ENCODE measurements at regions not wholly inside any gene's neighbourhood (a gene's known extent, or its start where the extent isn't known, plus 50 kb on each side); places are given as distances from the start of the nearest gene placed in this dataset.

DNA sequence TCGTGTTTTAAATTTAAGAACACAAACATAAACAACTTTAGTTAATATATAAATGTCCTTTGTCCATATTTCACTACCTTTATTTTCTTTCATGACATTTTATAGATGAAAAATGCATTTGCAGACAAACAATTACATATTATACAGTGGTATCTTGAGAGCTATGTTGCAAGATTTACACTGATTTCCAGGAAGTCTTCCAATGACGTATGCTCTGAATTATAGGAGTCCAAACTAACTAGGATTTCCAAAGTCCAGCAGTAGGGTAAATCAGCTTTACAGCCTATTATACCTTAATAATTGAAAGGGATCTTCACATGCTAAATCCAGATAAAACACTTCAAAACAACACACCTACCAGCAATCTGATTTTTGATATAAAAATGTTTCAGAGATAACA, 69.4 kb downstream of the HYCC1 start:
- Histone ChIP-seq H2AFZ (no peak overlapping the region), H3K9ac (no peak overlapping the region), H3K9me3 (ENCODE audit: low read depth) (no peaks in the 10 kb centered on the region), H3K4me2 (ENCODE audit: unreplicated experiment) (no peak overlapping the region), H4K20me1 (ENCODE audit: insufficient read depth) (no peaks in the 10 kb centered on the region), H3K27me3 (replicated peaks; ENCODE audit: insufficient read depth) (no peaks in the 10 kb centered on the region), H3K4me3 (no peak overlapping the region), H3K4me1 (ENCODE audit: insufficient read depth) (0 out of 2 replicates have a peak, but pooled peaks cover 2% of the 10 kb centered on the region), H3K36me3 (ENCODE audit: low read depth) (peaks cover 38% of the 10 kb centered on the region), H3K27ac (no peak overlapping the region), H3K9me2 (ENCODE audit: insufficient read depth) (no peaks in the 10 kb centered on the region), H3F3A (ENCODE audit: insufficient read depth) (0 out of 2 replicates have a peak, but pooled peaks cover 11% of the 10 kb centered on the region), H3K79me2 (ENCODE audit: insufficient read depth) (no peaks in the 10 kb centered on the region; the same call in 1 of the 2 replicates)
- in situ Hi-C loops (cut with MboI), result no loop called here
- no peak for TF ChIP-seq EZH2 (IDR thresholded peaks at IDR 0.05; ENCODE audit: insufficient read depth, poor library complexity, severe bottlenecking)
- WGBS, 2 experiments (ENCODE audit: low coverage in 1 of 2, low lambda C conversion rate in 2 of 2, missing lambda C conversion rate in 2 of 2), result 44 to 45% methylated on average over 2 of the region's 2 CpGs
- peak; percentile 58 for DNase-seq

- no peak overlapping the region for H2AFZ ChIP-seq
- H3K9ac ChIP-seq, result no peak overlapping the region
- no peak overlapping the region for H3K4me3 ChIP-seq
- in situ Hi-C loops (cut with MboI), result no loop called here
- no peaks in the 10 kb centered on the region for H3K9me2 ChIP-seq (ENCODE audit: insufficient read depth)
- 0 out of 2 replicates have a peak, but pooled peaks cover 2% of the 10 kb centered on the region for H3K4me1 ChIP-seq (ENCODE audit: insufficient read depth)
- H3F3A ChIP-seq (ENCODE audit: insufficient read depth), result 0 out of 2 replicates have a peak, but pooled peaks cover 11% of the 10 kb centered on the region
- H3K36me3 ChIP-seq (ENCODE audit: low read depth), result peaks cover 37% of the 10 kb centered on the region
- WGBS, 2 experiments (ENCODE audit: low coverage in 1 of 2, low lambda C conversion rate in 2 of 2, missing lambda C conversion rate in 2 of 2), result 70 to 73% methylated on average over 6 of the region's 6 CpGs
- no peaks in the 10 kb centered on the region for H3K27me3 ChIP-seq (replicated peaks; ENCODE audit: insufficient read depth)
- H3K79me2 ChIP-seq (ENCODE audit: insufficient read depth), result no peaks in the 10 kb centered on the region
- H3K27ac ChIP-seq, result no peak overlapping the region
- TF ChIP-seq EZH2 (IDR thresholded peaks at IDR 0.05; ENCODE audit: insufficient read depth, poor library complexity, severe bottlenecking), result no peak
- no peak for TF ChIP-seq EZH2phosphoT487 (IDR thresholded peaks at IDR 0.05; ENCODE audit: insufficient read depth, low read depth)
- peak; percentile 60 for DNase-seq
- no peaks in the 10 kb centered on the region for H4K20me1 ChIP-seq (ENCODE audit: insufficient read depth)
- H3K4me2 ChIP-seq (ENCODE audit: unreplicated experiment), result no peak overlapping the region
- H3K9me3 ChIP-seq (ENCODE audit: low read depth), result no peaks in the 10 kb centered on the region
These were observed 69.9 kb downstream of the HYCC1 start for GRCh38 chr7:22944022-22944421.

- Histone ChIP-seq H4K20me1 (ENCODE audit: insufficient read depth) (no peaks in the 10 kb centered on the region; the same call in 1 of the 2 replicates), H3K4me3 (no peak overlapping the region), H3K4me2 (ENCODE audit: unreplicated experiment) (no peak overlapping the region), H3K9me2 (ENCODE audit: insufficient read depth) (no peaks in the 10 kb centered on the region), H3K4me1 (ENCODE audit: insufficient read depth) (0 out of 2 replicates have a peak, but pooled peaks cover 2% of the 10 kb centered on the region), H3K9ac (no peak overlapping the region), H2AFZ (no peak overlapping the region), H3K36me3 (ENCODE audit: low read depth) (peaks cover 32% of the 10 kb centered on the region), H3K9me3 (ENCODE audit: low read depth) (no peaks in the 10 kb centered on the region), H3K27ac (no peak overlapping the region), H3F3A (ENCODE audit: insufficient read depth) (peaks cover 14% of the 10 kb centered on the region; the same call in 1 of the 2 replicates), H3K79me2 (ENCODE audit: insufficient read depth) (no peaks in the 10 kb centered on the region), H3K27me3 (replicated peaks; ENCODE audit: insufficient read depth) (no peaks in the 10 kb centered on the region)
- DNase-seq, result no peak
- in situ Hi-C loops (cut with MboI), result no loop called here
- no peak for TF ChIP-seq EZH2phosphoT487 (IDR thresholded peaks at IDR 0.05; ENCODE audit: insufficient read depth, low read depth)
- no peak for TF ChIP-seq EZH2 (IDR thresholded peaks at IDR 0.05; ENCODE audit: insufficient read depth, poor library complexity, severe bottlenecking)
- 79 to 82% methylated on average over 2 of the region's 2 CpGs for WGBS, 2 experiments (ENCODE audit: low coverage in 1 of 2, low lambda C conversion rate in 2 of 2, missing lambda C conversion rate in 2 of 2)
These were observed 71.7 kb downstream of the HYCC1 start for GRCh38 chr7:22942191-22942590.

GRCh38 chr7:22939842-22940241, 74.1 kb downstream of the HYCC1 start:
- Histone ChIP-seq H3K79me2 (ENCODE audit: insufficient read depth) (no peaks in the 10 kb centered on the region), H3K4me3 (no peak overlapping the region), H2AFZ (no peak overlapping the region), H3K9me3 (ENCODE audit: low read depth) (no peaks in the 10 kb centered on the region), H3K27me3 (replicated peaks; ENCODE audit: insufficient read depth) (no peaks in the 10 kb centered on the region), H3F3A (ENCODE audit: insufficient read depth) (peaks cover 22% of the 10 kb centered on the region; the same call in 1 of the 2 replicates), H3K4me1 (ENCODE audit: insufficient read depth) (peaks cover 9% of the 10 kb centered on the region), H3K36me3 (ENCODE audit: low read depth) (peaks cover 20% of the 10 kb centered on the region), H3K9me2 (ENCODE audit: insufficient read depth) (no peaks in the 10 kb centered on the region), H3K9ac (no peak overlapping the region), H4K20me1 (ENCODE audit: insufficient read depth) (no peaks in the 10 kb centered on the region; the same call in 1 of the 2 replicates), H3K4me2 (ENCODE audit: unreplicated experiment) (no peak overlapping the region), H3K27ac (no peak overlapping the region)
- 96 to 100% methylated on average over 1 of the region's 1 CpG for WGBS, 2 experiments (ENCODE audit: low coverage in 1 of 2, low lambda C conversion rate in 2 of 2, missing lambda C conversion rate in 2 of 2)
- TF ChIP-seq EZH2 (IDR thresholded peaks at IDR 0.05; ENCODE audit: insufficient read depth, poor library complexity, severe bottlenecking), result no peak
- TF ChIP-seq EZH2phosphoT487 (IDR thresholded peaks at IDR 0.05; ENCODE audit: insufficient read depth, low read depth), result no peak
- no peak for DNase-seq
- in situ Hi-C loops (cut with MboI), result no loop called here

- Histone ChIP-seq H3K4me3 (no peak overlapping the region), H3K79me2 (ENCODE audit: insufficient read depth) (no peaks in the 10 kb centered on the region), H3K4me1 (ENCODE audit: insufficient read depth) (peaks cover 20% of the 10 kb centered on the region), H3K9me3 (ENCODE audit: low read depth) (no peaks in the 10 kb centered on the region), H3K9me2 (ENCODE audit: insufficient read depth) (no peaks in the 10 kb centered on the region), H3K4me2 (ENCODE audit: unreplicated experiment) (no peak overlapping the region), H2AFZ (no peak overlapping the region), H3K9ac (no peak overlapping the region), H4K20me1 (ENCODE audit: insufficient read depth) (no peaks in the 10 kb centered on the region; the same call in 1 of the 2 replicates), H3K36me3 (ENCODE audit: low read depth) (peaks cover 19% of the 10 kb centered on the region), H3K27me3 (replicated peaks; ENCODE audit: insufficient read depth) (no peaks in the 10 kb centered on the region), H3F3A (ENCODE audit: insufficient read depth) (peaks cover 33% of the 10 kb centered on the region), H3K27ac (no peak overlapping the region)
- WGBS, 2 experiments (ENCODE audit: low coverage in 1 of 2, low lambda C conversion rate in 2 of 2, missing lambda C conversion rate in 2 of 2), result 100% methylated on average over 1 of the region's 1 CpG
- TF ChIP-seq EZH2phosphoT487 (IDR thresholded peaks at IDR 0.05; ENCODE audit: insufficient read depth, low read depth) (no peak), EZH2 (IDR thresholded peaks at IDR 0.05; ENCODE audit: insufficient read depth, poor library complexity, severe bottlenecking) (no peak)
- in situ Hi-C loops (cut with MboI), result no loop called here
- no peak for DNase-seq
These were observed 76.0 kb downstream of the HYCC1 start for GRCh38 chr7:22937946-22938345.
